ENCODE measurements at regions not wholly inside any gene's neighbourhood (a gene's known extent, or its start where the extent isn't known, plus 50 kb on each side); places are given as distances from the start of the nearest gene placed in this dataset.

DNA sequence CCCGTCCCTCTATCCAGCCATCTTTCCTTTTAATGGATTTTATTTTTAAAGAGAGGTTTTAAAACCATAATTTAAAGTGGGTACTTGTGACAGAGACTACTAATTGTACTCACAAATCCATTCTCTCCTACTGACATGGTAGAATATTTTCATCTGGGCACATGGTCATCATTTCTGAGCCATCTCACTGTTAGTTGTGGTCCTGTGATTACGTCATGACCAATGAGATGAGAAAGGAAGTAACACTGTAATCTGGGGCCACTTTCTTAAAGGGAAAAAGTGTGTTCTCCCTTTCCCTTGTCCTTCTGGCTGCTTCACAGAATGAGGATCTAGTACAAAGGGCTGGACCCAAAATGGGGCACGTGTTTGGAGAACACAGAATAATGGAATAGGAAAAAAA, 538.7 kb downstream of the CMPK2 start:
- intact Hi-C loops (cut with DNase I) = no loop called here
- no peak for TF ChIP-seq CTCF (IDR thresholded peaks at IDR 0.05)
- no peaks in the 10 kb centered on the region for H3K9me3 ChIP-seq
- no peaks in the 10 kb centered on the region for H3K36me3 ChIP-seq
- DNase-seq = no peak
- no peaks in the 10 kb centered on the region for H3K27me3 ChIP-seq
- H3K4me3 ChIP-seq = no peak overlapping the region
- H3K9ac ChIP-seq (ENCODE audit: low read depth in 2 of 2, low read length in 2 of 2) = no peak overlapping the region
- no peaks in the 10 kb centered on the region for H3K4me1 ChIP-seq
- no peak overlapping the region for H3K27ac ChIP-seq

- no peak overlapping the region for H3K27ac ChIP-seq
Observed at GRCh38 chr2:6336752-6337471, 528.8 kb downstream of the CMPK2 start.

GRCh38 chr2:6337472-6337820, 528.3 kb downstream of the CMPK2 start:
- H3K4me3 ChIP-seq = no peak overlapping the region
- DNase-seq = no peak
- no peak for TF ChIP-seq CTCF (IDR thresholded peaks at IDR 0.05)
- no peak overlapping the region for H3K9ac ChIP-seq (ENCODE audit: low read depth in 2 of 2, low read length in 2 of 2)
- no peak overlapping the region for H3K27ac ChIP-seq
- no peaks in the 10 kb centered on the region for H3K9me3 ChIP-seq
- no peaks in the 10 kb centered on the region for H3K36me3 ChIP-seq
- H3K27me3 ChIP-seq = no peaks in the 10 kb centered on the region
- intact Hi-C loops (cut with DNase I) = no loop called here
- H3K4me1 ChIP-seq = no peaks in the 10 kb centered on the region

More at GRCh38 chr2:6336752-6337471, 528.8 kb downstream of the CMPK2 start:
- H3K27me3 ChIP-seq = no peaks in the 10 kb centered on the region
- TF ChIP-seq CTCF (IDR thresholded peaks at IDR 0.05) = no peak
- DNase-seq = no peak
- H3K4me3 ChIP-seq = no peak overlapping the region
- no peak overlapping the region for H3K9ac ChIP-seq (ENCODE audit: low read depth in 2 of 2, low read length in 2 of 2)
- H3K9me3 ChIP-seq = no peaks in the 10 kb centered on the region
- intact Hi-C loops (cut with DNase I) = no loop called here
- no peaks in the 10 kb centered on the region for H3K4me1 ChIP-seq
- H3K36me3 ChIP-seq = no peaks in the 10 kb centered on the region

DNA sequence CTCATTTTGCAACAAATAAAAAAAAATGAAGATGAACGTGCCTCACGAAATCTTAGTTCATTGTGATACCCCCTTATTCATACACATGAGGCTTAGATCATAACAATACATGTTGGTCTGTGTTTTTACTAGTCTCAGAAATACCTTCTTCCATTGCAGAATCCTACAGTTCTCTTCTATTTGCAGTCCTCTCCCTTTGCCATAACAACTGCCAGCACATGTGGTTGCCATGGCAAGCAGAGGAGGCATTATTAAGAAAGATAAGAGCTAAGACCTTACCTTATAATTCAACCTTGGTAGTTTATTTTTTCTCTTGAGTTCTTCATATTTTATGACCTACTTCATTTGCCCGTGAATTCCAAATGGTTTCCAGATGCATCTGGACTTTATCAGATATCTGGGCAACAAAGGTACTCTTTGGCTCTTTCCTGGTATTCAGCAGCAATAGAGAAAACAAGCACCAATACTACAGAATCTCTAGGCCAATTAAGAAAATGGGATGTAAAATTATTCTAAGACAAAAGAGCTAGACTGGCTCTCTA, 524.0 kb downstream of the CMPK2 start:
- Histone ChIP-seq H3K9me3 (no peaks in the 10 kb centered on the region), H3K4me3 (no peak overlapping the region), H3K4me1 (no peaks in the 10 kb centered on the region), H3K36me3 (no peaks in the 10 kb centered on the region), H3K27me3 (no peaks in the 10 kb centered on the region), H3K9ac (ENCODE audit: low read depth in 2 of 2, low read length in 2 of 2) (no peak overlapping the region), H3K27ac (no peak overlapping the region)
- TF ChIP-seq CTCF (IDR thresholded peaks at IDR 0.05) = no peak
- intact Hi-C loops (cut with DNase I) = no loop called here
- DNase-seq = no peak

GRCh38 chr2:6342273-6342920, 523.3 kb downstream of the CMPK2 start:
- Histone ChIP-seq H3K36me3 (no peaks in the 10 kb centered on the region), H3K27ac (no peak overlapping the region), H3K4me3 (no peak overlapping the region), H3K9me3 (no peaks in the 10 kb centered on the region), H3K4me1 (no peaks in the 10 kb centered on the region), H3K9ac (ENCODE audit: low read depth in 2 of 2, low read length in 2 of 2) (no peak overlapping the region), H3K27me3 (no peaks in the 10 kb centered on the region)
- DNase-seq = no peak
- TF ChIP-seq CTCF (IDR thresholded peaks at IDR 0.05) = no peak
- intact Hi-C loops (cut with DNase I) = no loop called here
